HT1080 (cell line): ENCODE measurements at regions not wholly inside any gene's neighbourhood (a gene's known extent, or its start where the extent isn't known, plus 50 kb on each side); places are given as distances from the start of the nearest gene placed in this dataset.

ENCODE experiments used
- DNase-seq: peaks from one replicate; pipeline ENCODE4 v3.0.0-alpha.2; 2015; ENCODE audit warnings: low read depth

GRCh38 chr20:37598575-37599342 lies 71.1 kb upstream of the BLCAP start:
- DNase-seq: no peak

GRCh38 chr20:37598100-37598543 lies 70.4 kb upstream of the BLCAP start:
- no peak for DNase-seq

GRCh38 chr20:37596890-37597536 lies 69.3 kb upstream of the BLCAP start:
- DNase-seq: no peak

GRCh38 chr20:37596168-37596567 lies 68.5 kb upstream of the BLCAP start:
- no peak for DNase-seq

GRCh38 chr20:37593710-37594109 lies 66.0 kb upstream of the BLCAP start:
- no peak for DNase-seq

- DNase-seq: no peak
Measured at GRCh38 chr20:37590938-37591490, 63.3 kb upstream of the BLCAP start.

GRCh38 chr20:37586078-37586477 lies 58.4 kb upstream of the BLCAP start:
- DNase-seq: no peak

GRCh38 chr20:37584238-37584807 lies 56.6 kb upstream of the BLCAP start:
- no peak for DNase-seq

GRCh38 chr20:37581246-37581645 lies 53.6 kb upstream of the BLCAP start:
- DNase-seq: no peak

GRCh38 chr20:37580069-37580468 lies 52.4 kb upstream of the BLCAP start:
- no peak for DNase-seq

- no peak for DNase-seq
Measured at GRCh38 chr20:37579106-37579505, 51.4 kb upstream of the BLCAP start.

GRCh38 chr20:37577981-37578380 lies 50.3 kb upstream of the BLCAP start:
- no peak for DNase-seq
